Activated naive CD4-positive, alpha-beta T cell treated with anti-CD3 and anti-CD28 coated beads, Interleukin-2, amount 10 ng/mL, durations not matched to agents 7 days and 5 days (primary cell): ENCODE measurements at regions not wholly inside any gene's neighbourhood (a gene's known extent, or its start where the extent isn't known, plus 50 kb on each side); places are given as distances from the start of the nearest gene placed in this dataset.

ENCODE experiments used
- CTCF ChIA-PET: fragments of 350-600 bp; sonication (Branson Sonifier 250); formaldehyde crosslinking; loops from one replicate; lab custom pipeline; 2021; ENCODE audit warnings: antibody characterized with exemption; lab: Charles Lee
- DNase-seq: peaks from one replicate; pipeline ENCODE4 v3.0.0-alpha.2; 2020
- H3K27ac Mint-ChIP-seq: one replicate; pipeline ENCODE4 v1.8.0; 2021; ENCODE audit warnings: mild to moderate bottlenecking, moderate library complexity, mixed read lengths
- H3K27me3 Mint-ChIP-seq: one replicate; pipeline ENCODE4 v1.8.0; 2021; ENCODE audit warnings: mild to moderate bottlenecking, mixed read lengths
- H3K36me3 Mint-ChIP-seq: one replicate; pipeline ENCODE4 v1.8.0; 2021; ENCODE audit warnings: mixed read lengths
- H3K4me1 Mint-ChIP-seq: one replicate; pipeline ENCODE4 v1.8.0; 2021; ENCODE audit warnings: mixed read lengths
- H3K4me3 Mint-ChIP-seq: one replicate; pipeline ENCODE4 v1.8.0; 2021; ENCODE audit warnings: mild to moderate bottlenecking, moderate library complexity, mixed read lengths
- H3K9me3 Mint-ChIP-seq: one replicate; pipeline ENCODE4 v1.8.0; 2021; ENCODE audit warnings: mixed read lengths

DNA sequence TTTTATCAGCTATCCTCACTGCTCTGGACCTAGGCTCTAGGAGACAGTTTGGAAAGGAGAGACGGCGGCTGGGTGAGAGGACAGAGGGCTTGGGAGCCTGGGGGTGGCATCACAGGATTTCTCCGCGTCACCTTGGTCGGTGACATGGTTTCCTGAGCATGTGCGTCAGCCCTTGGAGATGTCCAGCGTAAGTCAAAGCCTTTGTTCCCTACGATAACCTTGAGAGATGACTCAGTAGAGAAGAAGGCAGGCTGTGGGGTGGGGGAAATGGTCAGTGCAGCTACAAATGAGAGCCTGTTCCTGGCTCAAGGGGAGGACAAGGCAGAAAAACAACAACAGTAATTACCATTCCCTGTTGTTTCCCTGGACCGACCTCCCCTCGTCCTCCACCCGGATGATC lies 90.2 kb upstream of the TBX3 start:
- no peak for DNase-seq
- no peaks in the 10 kb centered on the region for H3K27me3 Mint-ChIP-seq
- CTCF ChIA-PET, result no interaction called here
- no peak overlapping the region for H3K27ac Mint-ChIP-seq
- H3K4me3 Mint-ChIP-seq, result no peak overlapping the region
- H3K36me3 Mint-ChIP-seq, result no peaks in the 10 kb centered on the region
- H3K9me3 Mint-ChIP-seq, result peaks cover 21% of the 10 kb centered on the region
- no peaks in the 10 kb centered on the region for H3K4me1 Mint-ChIP-seq

DNA sequence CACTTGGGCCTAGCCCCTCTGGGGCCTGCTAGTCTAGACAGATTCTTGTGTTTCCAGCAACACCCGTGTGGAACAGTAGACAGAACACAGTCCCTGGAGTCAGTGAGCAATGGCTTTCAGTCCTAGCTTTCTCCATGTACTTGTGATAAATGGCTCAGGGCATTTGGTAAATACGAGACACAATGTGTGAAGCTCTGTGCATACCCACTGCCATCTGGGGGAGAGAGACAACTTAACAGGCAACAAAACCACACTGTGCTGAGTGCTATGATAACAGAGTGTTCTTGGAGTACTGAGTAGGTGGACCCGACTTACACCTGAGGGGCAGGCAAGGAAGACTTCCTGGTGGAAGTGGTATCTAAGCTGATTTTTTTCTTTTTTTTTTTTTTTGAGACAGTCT lies 86.3 kb upstream of the TBX3 start:
- H3K27ac Mint-ChIP-seq, result no peak overlapping the region
- no peaks in the 10 kb centered on the region for H3K36me3 Mint-ChIP-seq
- DNase-seq, result no peak
- peaks cover 19% of the 10 kb centered on the region for H3K9me3 Mint-ChIP-seq
- no peaks in the 10 kb centered on the region for H3K27me3 Mint-ChIP-seq
- H3K4me3 Mint-ChIP-seq, result no peak overlapping the region
- CTCF ChIA-PET, result no interaction called here
- no peaks in the 10 kb centered on the region for H3K4me1 Mint-ChIP-seq

DNA sequence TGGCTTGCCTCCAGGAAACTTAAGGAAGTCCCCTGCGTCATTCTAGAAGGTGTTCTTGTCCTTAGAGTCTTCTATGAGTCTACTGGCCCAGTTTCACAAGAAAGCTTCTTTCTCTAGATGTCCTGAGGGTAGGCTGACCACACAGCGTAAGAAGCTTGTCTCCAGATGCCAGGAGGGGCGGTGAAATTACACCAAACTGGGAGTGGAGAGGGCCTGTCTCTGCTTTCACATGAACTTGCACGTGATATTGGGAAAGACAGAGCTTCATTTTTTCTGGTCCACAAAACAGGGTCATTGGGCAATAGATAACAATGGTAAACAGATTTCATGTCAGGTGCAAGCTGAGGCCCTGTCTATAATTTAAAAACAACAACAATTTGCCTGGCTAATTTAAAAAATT lies 85.7 kb upstream of the TBX3 start:
- Mint-ChIP-seq H3K36me3 (no peaks in the 10 kb centered on the region), H3K9me3 (peaks cover 14% of the 10 kb centered on the region), H3K27me3 (no peaks in the 10 kb centered on the region), H3K4me1 (no peaks in the 10 kb centered on the region), H3K4me3 (no peak overlapping the region), H3K27ac (no peak overlapping the region)
- CTCF ChIA-PET, result no interaction called here
- DNase-seq, result no peak

DNA sequence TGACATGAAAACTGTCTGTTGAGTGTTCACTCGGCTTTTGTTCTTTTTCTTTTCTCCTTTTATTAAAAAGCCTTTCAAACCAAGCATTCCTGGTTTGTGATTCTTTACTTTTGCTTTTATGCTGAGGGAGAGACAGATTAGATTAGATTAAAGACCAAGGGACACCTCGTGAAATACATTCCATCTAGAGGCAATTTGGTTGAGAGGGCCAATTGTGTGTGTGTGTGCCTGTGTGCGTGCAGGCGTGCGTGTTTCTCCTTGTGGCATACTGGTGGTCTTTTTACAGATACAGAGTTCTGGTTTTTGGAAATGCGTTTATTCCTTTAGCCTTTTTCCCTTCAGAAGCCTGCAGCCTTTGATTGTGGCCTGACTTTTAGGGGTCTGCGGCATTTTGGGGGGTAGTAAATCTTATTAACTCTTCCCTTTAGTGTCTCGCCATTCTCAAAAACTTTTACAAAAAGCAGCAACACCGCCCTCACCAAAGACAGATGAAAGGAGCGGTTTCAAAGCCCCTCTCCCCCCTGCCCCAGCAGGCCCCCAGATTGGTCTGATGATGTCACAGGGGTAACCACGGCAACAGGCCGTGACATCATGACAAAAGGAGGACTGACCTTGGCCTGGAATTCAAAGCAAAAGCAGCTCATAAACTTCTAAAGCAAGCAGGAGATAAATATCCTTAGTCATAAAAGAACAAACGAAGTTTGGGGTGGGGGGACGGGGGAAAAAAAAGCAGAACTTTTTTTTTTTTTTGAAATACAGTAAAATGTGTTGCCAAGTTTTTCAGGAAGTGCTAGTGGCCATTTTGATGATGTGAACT lies 84.1 kb upstream of the TBX3 start:
- Mint-ChIP-seq H3K9me3 (peaks cover 14% of the 10 kb centered on the region), H3K36me3 (no peaks in the 10 kb centered on the region), H3K27ac (no peak overlapping the region), H3K27me3 (no peaks in the 10 kb centered on the region), H3K4me1 (no peaks in the 10 kb centered on the region), H3K4me3 (no peak overlapping the region)
- CTCF ChIA-PET, result no interaction called here
- DNase-seq, result no peak

DNA sequence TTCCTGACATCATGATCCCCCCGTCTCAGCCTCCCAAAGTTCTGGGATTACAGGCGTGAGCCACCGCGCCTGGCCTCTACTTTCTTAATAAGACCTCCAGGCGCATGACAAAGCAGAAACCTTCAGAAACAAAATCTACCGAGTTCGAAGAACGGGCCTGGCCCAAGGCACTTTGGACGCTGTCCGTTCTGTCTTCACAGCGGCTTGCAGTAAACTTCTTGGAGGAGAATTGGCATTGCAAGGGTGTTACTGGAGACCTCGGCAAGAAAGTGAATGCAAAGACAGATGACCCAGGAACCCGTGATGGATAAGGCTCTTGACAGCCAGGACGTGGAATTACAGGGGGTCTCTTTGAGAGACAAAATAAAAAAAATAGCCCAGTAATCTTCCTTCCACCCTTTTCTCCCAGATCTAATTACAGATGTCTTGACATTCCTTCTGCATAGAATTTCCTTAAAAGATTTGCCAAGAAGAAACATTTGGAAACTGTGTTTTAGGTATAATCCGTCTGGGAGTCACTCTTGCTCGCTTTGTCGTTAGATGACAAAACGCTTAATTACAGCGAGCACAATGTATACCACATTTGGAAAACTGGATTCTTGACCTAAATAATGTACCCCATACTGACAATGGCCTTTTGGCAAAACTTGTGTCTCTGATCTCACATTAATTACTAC lies 83.2 kb upstream of the TBX3 start:
- no peaks in the 10 kb centered on the region for H3K4me1 Mint-ChIP-seq
- H3K9me3 Mint-ChIP-seq, result peaks cover 16% of the 10 kb centered on the region
- H3K27ac Mint-ChIP-seq, result no peak overlapping the region
- no peaks in the 10 kb centered on the region for H3K36me3 Mint-ChIP-seq
- no peaks in the 10 kb centered on the region for H3K27me3 Mint-ChIP-seq
- no peak for DNase-seq
- CTCF ChIA-PET, result no interaction called here
- no peak overlapping the region for H3K4me3 Mint-ChIP-seq

GRCh38 chr12:114765960-114766691 lies 82.2 kb upstream of the TBX3 start:
- Mint-ChIP-seq H3K9me3 (peaks cover 16% of the 10 kb centered on the region), H3K4me1 (no peaks in the 10 kb centered on the region), H3K27ac (no peak overlapping the region), H3K4me3 (no peak overlapping the region), H3K36me3 (no peaks in the 10 kb centered on the region), H3K27me3 (no peaks in the 10 kb centered on the region)
- CTCF ChIA-PET, result no interaction called here
- DNase-seq, result no peak

- Mint-ChIP-seq H3K36me3 (no peaks in the 10 kb centered on the region), H3K9me3 (peaks cover 12% of the 10 kb centered on the region), H3K27me3 (no peaks in the 10 kb centered on the region), H3K4me3 (no peak overlapping the region), H3K4me1 (no peaks in the 10 kb centered on the region), H3K27ac (no peak overlapping the region)
- no peak for DNase-seq
- CTCF ChIA-PET, result no interaction called here
Measured at GRCh38 chr12:114764510-114764909, 80.5 kb upstream of the TBX3 start.

DNA sequence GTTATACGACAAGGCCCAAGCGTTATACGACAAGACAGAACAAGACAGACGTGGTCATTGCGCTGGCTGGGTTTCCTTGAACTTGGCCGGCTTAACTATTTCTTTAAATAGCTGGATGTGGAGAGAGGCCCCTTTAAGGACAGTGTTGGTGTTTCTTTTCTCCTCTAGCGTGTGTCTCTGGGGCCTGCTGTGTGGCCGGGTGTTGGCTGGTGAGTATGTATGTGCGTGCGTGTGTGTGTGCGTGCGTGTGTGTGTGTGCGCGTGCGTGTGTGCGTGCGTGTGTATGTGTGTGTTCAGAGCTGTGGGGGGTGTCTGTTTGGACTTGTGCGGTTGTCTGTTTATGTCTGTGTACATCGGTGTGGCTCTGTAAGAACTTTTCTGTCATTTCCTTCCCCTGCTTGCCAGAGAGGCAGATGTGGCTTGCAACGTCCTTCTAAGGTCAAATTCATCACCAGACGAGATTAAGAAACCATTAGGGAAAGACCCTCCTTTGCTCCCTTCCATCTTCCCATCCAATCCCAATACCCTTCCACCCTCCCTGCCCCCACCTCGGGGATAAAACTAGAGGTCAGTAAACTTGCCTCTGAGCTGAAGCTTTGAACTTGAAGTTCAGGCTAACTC lies 78.6 kb upstream of the TBX3 start:
- H3K36me3 Mint-ChIP-seq, result no peaks in the 10 kb centered on the region
- H3K27me3 Mint-ChIP-seq, result no peaks in the 10 kb centered on the region
- H3K4me1 Mint-ChIP-seq, result no peaks in the 10 kb centered on the region
- H3K9me3 Mint-ChIP-seq, result peaks cover 13% of the 10 kb centered on the region
- H3K4me3 Mint-ChIP-seq, result no peak overlapping the region
- no peak for DNase-seq
- H3K27ac Mint-ChIP-seq, result no peak overlapping the region
- CTCF ChIA-PET, result no interaction called here

GRCh38 chr12:114760151-114760877 lies 76.3 kb upstream of the TBX3 start:
- Mint-ChIP-seq H3K4me1 (no peaks in the 10 kb centered on the region), H3K36me3 (no peaks in the 10 kb centered on the region), H3K27ac (no peak overlapping the region), H3K4me3 (no peak overlapping the region), H3K9me3 (peaks cover 11% of the 10 kb centered on the region), H3K27me3 (no peaks in the 10 kb centered on the region)
- CTCF ChIA-PET, result no interaction called here
- no peak for DNase-seq

DNA sequence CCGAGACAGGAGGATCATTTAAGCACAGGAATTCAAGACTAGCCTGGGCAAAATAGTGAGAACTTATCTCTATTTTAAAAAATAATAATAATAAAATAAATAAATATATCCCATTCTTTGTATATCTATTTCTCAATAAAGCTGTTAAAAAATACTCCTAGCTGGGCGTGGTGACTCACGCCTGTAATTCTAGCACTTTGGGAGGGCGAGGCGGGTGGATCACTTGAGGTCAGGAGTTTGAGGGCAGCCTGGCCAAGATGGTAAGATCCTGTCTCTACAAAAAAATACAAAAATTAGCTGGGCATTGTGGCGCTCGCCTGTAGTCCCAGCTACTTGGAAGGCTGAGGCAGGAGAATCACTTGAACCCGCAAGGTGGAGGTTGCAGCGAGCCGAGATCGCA lies 75.7 kb upstream of the TBX3 start:
- no peak overlapping the region for H3K27ac Mint-ChIP-seq
- no peaks in the 10 kb centered on the region for H3K4me1 Mint-ChIP-seq
- no peaks in the 10 kb centered on the region for H3K27me3 Mint-ChIP-seq
- no peak overlapping the region for H3K4me3 Mint-ChIP-seq
- no peaks in the 10 kb centered on the region for H3K36me3 Mint-ChIP-seq
- H3K9me3 Mint-ChIP-seq, result peaks cover 11% of the 10 kb centered on the region
- CTCF ChIA-PET, result no interaction called here
- no peak for DNase-seq

GRCh38 chr12:114757684-114758325 lies 73.8 kb upstream of the TBX3 start:
- no peaks in the 10 kb centered on the region for H3K36me3 Mint-ChIP-seq
- no peak for DNase-seq
- no peaks in the 10 kb centered on the region for H3K4me1 Mint-ChIP-seq
- CTCF ChIA-PET, result no interaction called here
- H3K27ac Mint-ChIP-seq, result no peak overlapping the region
- no peaks in the 10 kb centered on the region for H3K27me3 Mint-ChIP-seq
- no peak overlapping the region for H3K4me3 Mint-ChIP-seq
- peaks cover 11% of the 10 kb centered on the region for H3K9me3 Mint-ChIP-seq

DNA sequence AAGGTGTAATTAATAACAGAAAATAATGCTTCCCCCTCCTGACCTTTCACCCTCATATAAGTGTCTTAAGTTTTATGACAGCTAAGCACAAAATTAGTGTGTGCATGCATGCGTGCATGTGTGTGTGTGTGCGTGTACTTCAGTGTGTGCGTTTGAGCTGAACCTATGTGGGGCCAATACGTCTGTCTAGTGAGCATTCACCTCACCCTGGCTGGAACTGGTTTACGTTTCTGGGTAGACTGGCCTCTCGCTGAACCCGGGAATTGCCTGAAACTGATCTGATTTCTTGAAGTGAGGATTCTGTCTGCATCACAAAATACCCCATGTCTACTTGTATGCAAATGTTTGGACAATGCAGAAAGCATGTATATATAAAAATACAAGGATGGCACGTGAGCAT lies 68.2 kb upstream of the TBX3 start:
- Mint-ChIP-seq H3K27me3 (no peaks in the 10 kb centered on the region), H3K4me1 (no peaks in the 10 kb centered on the region), H3K27ac (no peak overlapping the region), H3K9me3 (peaks cover 3% of the 10 kb centered on the region), H3K4me3 (no peak overlapping the region), H3K36me3 (no peaks in the 10 kb centered on the region)
- CTCF ChIA-PET, result no interaction called here
- no peak for DNase-seq

- Mint-ChIP-seq H3K27ac (no peak overlapping the region), H3K4me1 (no peaks in the 10 kb centered on the region), H3K36me3 (no peaks in the 10 kb centered on the region), H3K27me3 (no peaks in the 10 kb centered on the region), H3K4me3 (no peak overlapping the region), H3K9me3 (peaks cover 3% of the 10 kb centered on the region)
- CTCF ChIA-PET, result no interaction called here
- DNase-seq, result no peak
Measured at GRCh38 chr12:114751712-114752111, 67.7 kb upstream of the TBX3 start.
